K562 (cell line): ENCODE measurements at regions not wholly inside any gene's neighbourhood (a gene's known extent, or its start where the extent isn't known, plus 50 kb on each side); places are given as distances from the start of the nearest gene placed in this dataset.
"Not testable (repeated sequence)": the region's sequence is repeated elsewhere in the genome, so short reads cannot be mapped to it uniquely, and the experiment has no call there.

ENCODE experiments used
- ATAC-seq: fragments of 200-7000 bp; cut with Tn5 transposase; 3 replicates; pipeline ENCODE4 v1.9.1; 2020; ENCODE audit warnings: moderate library complexity
- BruUV-seq: library from RNA; stranded (reverse); fragments of 400-500 nt; replicated peaks from 2 replicates; lab custom pipeline; 2021; lab: Mats Ljungman, UMichigan
- CTCF ChIA-PET: fragments of 300-600 bp; formaldehyde crosslinking; extraction: SDS; loops from one replicate; lab custom pipeline; 2021; ENCODE audit warnings: low intra/inter-chr PET ratio; lab: Yijun Ruan, JAX
- POLR2A ChIA-PET: fragments of 300-600, 350-650 bp; sonication (Branson Sonifier 250); formaldehyde crosslinking; extraction: SDS; loops from one replicate; lab custom pipeline; 2021; ENCODE audit warnings: antibody characterized with exemption, inconsistent platforms; lab: Yijun Ruan, JAX
- DNase-seq, 4 experiments: peaks; one replicate each; pipeline versions ENCODE4 v3.0.0 to v3.0.0-alpha.2; 2011 to 2018; ENCODE audit warnings: low spot score in 3 of 4, mixed read lengths in 3 of 4; ENCODE audit errors: extremely low read depth in 1 of 4
- FAIRE-seq: peaks from 2 replicates; lab custom pipeline; 2011; peaks lifted over from hg19 to GRCh38; lab: Jason Lieb, UNC
- H2AFZ ChIP-seq: 2 replicates; pipeline ENCODE4 v1.6.0; 2011; ENCODE audit warnings: low read depth, low read length, control low read depth, inconsistent platforms
- H3K27ac ChIP-seq: fragments of 200-600 bp; 3 replicates; pipeline ENCODE4 v1.8.0; 2011; ENCODE audit warnings: low read depth, mild to moderate bottlenecking, control low read depth, inconsistent platforms, low read length, moderate library complexity, mixed read lengths; ENCODE audit errors: extremely low read depth
- H3K27me3 ChIP-seq, 2 experiments: fragments of 300-600 bp in 1 of 2; 2 replicates in 1 of 2; 3 replicates in 1 of 2; pipeline versions ENCODE4 v1.6.0 to v1.8.0; 2011; ENCODE audit warnings: inconsistent platforms in 2 of 2, low read length in 2 of 2, mild to moderate bottlenecking in 1 of 2, mixed read lengths in 1 of 2, moderate library complexity in 1 of 2; ENCODE audit not compliant: control insufficient read depth in 2 of 2, insufficient read depth in 2 of 2
- H3K36me3 ChIP-seq: fragments of 300-600 bp; 3 replicates; pipeline ENCODE4 v1.8.0; 2011; ENCODE audit warnings: mild to moderate bottlenecking, low read length, inconsistent platforms; ENCODE audit not compliant: control insufficient read depth, insufficient read depth
- H3K4me1 ChIP-seq, 2 experiments: fragments of 200-600 bp in 1 of 2; replicated peaks in 1 of 2; 2 replicates in 1 of 2; 3 replicates in 1 of 2; pipeline versions ENCODE4 v1.5.1 to v1.8.0; 2011; ENCODE audit warnings: inconsistent platforms in 2 of 2, low read length in 2 of 2, mild to moderate bottlenecking in 1 of 2, mixed read lengths in 1 of 2, moderate library complexity in 1 of 2; ENCODE audit not compliant: control insufficient read depth in 2 of 2, insufficient read depth in 2 of 2
- H3K4me2 ChIP-seq: 2 replicates; pipeline ENCODE4 v1.6.1; 2011; ENCODE audit warnings: low read length, control low read depth, inconsistent platforms, mixed read lengths; ENCODE audit not compliant: insufficient read depth
- H3K4me3 ChIP-seq: fragments of 200-600 bp; sonication (generic), shearing (Covaris generic); 2 replicates; pipeline ENCODE4 v1.5.1; 2016; ENCODE audit warnings: control low read depth, inconsistent platforms
- H3K79me2 ChIP-seq: fragments of 200-600 bp; 3 replicates; pipeline ENCODE4 v1.8.0; 2011; ENCODE audit warnings: low read length, inconsistent platforms; ENCODE audit not compliant: control insufficient read depth, insufficient read depth
- H3K9ac ChIP-seq, 2 experiments: 2 replicates each; pipeline versions ENCODE4 v1.6.0 to v1.6.1; 2011; ENCODE audit warnings: low read depth in 2 of 2, low read length in 2 of 2, control low read depth in 1 of 2, inconsistent platforms in 1 of 2, mild to moderate bottlenecking in 1 of 2, mixed read lengths in 1 of 2; ENCODE audit not compliant: insufficient read depth in 1 of 2
- H3K9me1 ChIP-seq: one replicate; pipeline ENCODE4 v1.6.0; 2011; ENCODE audit warnings: inconsistent platforms, mild to moderate bottlenecking, low read length, moderate library complexity; ENCODE audit not compliant: control insufficient read depth, insufficient read depth
- H3K9me3 ChIP-seq: replicated peaks from 2 replicates; pipeline ENCODE4 v1.5.1; 2011; ENCODE audit warnings: low read depth, low read length, inconsistent platforms; ENCODE audit not compliant: control insufficient read depth, insufficient read depth
- H4K20me1 ChIP-seq: replicated peaks from 2 replicates; pipeline ENCODE4 v1.6.1; 2011; ENCODE audit warnings: low read length, inconsistent platforms, mixed read lengths; ENCODE audit not compliant: control insufficient read depth, insufficient read depth
- BCOR ChIP-seq: fragments of 450-650 bp; IDR thresholded peaks from 2 replicates; pipeline ENCODE4 v1.6.1; 2016
- CTCF ChIP-seq, 3 experiments: IDR thresholded peaks in 2 of 3; conservative IDR thresholded peaks in 1 of 3; 2 replicates each; pipeline ENCODE4 v1.5.1; 2011 to 2012; ENCODE audit warnings: low read length in 3 of 3, mild to moderate bottlenecking in 3 of 3, control low read depth in 2 of 3, improper control_type of control experiment in 1 of 3, inconsistent platforms in 1 of 3, low read depth in 1 of 3, mixed read lengths in 1 of 3, moderate library complexity in 1 of 3; ENCODE audit not compliant: insufficient read depth in 2 of 3
- ETS1 ChIP-seq: conservative IDR thresholded peaks from 2 replicates; pipeline ENCODE4 v1.6.1; 2011; ENCODE audit warnings: low read depth, mild to moderate bottlenecking, low read length; ENCODE audit not compliant: control insufficient read depth
- ETV6 ChIP-seq, 3 experiments: fragments of 150-350 bp in 1 of 3; sonication (generic) in 1 of 3; formaldehyde crosslinking in 1 of 3; IDR thresholded peaks; 2 replicates each; pipeline versions ENCODE4 v1.6.1 to v1.8.0; 2014 to 2022; ENCODE audit warnings: borderline replicate concordance in 2 of 3, low read depth in 2 of 3, antibody characterized with exemption in 1 of 3, low read length in 1 of 3, mild to moderate bottlenecking in 1 of 3, missing genetic modification reagents in 1 of 3
- GATAD2B ChIP-seq: fragments of 450-650 bp; IDR thresholded peaks from 2 replicates; pipeline ENCODE4 v1.6.1; 2017; ENCODE audit warnings: mild to moderate bottlenecking, borderline replicate concordance
- KDM1A ChIP-seq, 2 experiments: fragments of 450-650 bp; IDR thresholded peaks; 2 replicates each; pipeline ENCODE4 v1.6.1; 2016; ENCODE audit warnings: mild to moderate bottlenecking in 2 of 2
- MAX ChIP-seq: sonication (generic); formaldehyde crosslinking; IDR thresholded peaks from 2 replicates; pipeline ENCODE4 v1.9.0; 2022; ENCODE audit warnings: mild to moderate bottlenecking, missing genetic modification reagents
- MTA3 ChIP-seq: fragments of 450-650 bp; formaldehyde crosslinking; IDR thresholded peaks from 2 replicates; pipeline ENCODE4 v1.6.1; 2017; ENCODE audit warnings: mild to moderate bottlenecking, borderline replicate concordance
- RHOXF2B ChIP-seq: fragments of 250-450 bp; sonication (Bioruptor Pico); conservative IDR thresholded peaks from 2 replicates; pipeline ENCODE4 v1.5.1; 2021
- SMARCB1 ChIP-seq: IDR thresholded peaks from 2 replicates; pipeline ENCODE4 v1.6.1; 2011; ENCODE audit warnings: improper control_type of control experiment, low read depth; ENCODE audit not compliant: insufficient read length
- SP1 ChIP-seq: sonication (generic); formaldehyde crosslinking; IDR thresholded peaks from 2 replicates; pipeline ENCODE4 v1.8.1; 2022; ENCODE audit warnings: mild to moderate bottlenecking, missing genetic modification reagents
- TAF9B ChIP-seq: fragments of 450-650 bp; IDR thresholded peaks from 2 replicates; pipeline ENCODE4 v1.6.1; 2018; ENCODE audit warnings: mild to moderate bottlenecking; ENCODE audit not compliant: partially characterized antibody
- WGBS: fragments of 100-300 bp; shearing (Covaris generic); methylation state at CpG from one replicate; pipeline ENCODE4 v1.1.6; 2016; ENCODE audit warnings: low coverage, mixed read lengths; ENCODE audit not compliant: insufficient coverage; ENCODE audit errors: missing lambda C conversion rate; 5-methylcytosine and 5-hydroxymethylcytosine counted together
- in situ Hi-C: fragments of 300-500 bp; cut with MboI; formaldehyde crosslinking; loops from 4 replicates; pipeline ENCODE4 v1.15.0; 2018; ENCODE audit warnings: inconsistent platforms, mixed read lengths
- intact Hi-C: fragments of 100-400 bp; cut with micrococcal nuclease; formaldehyde crosslinking; loops from 2 replicates; pipeline ENCODE4 v1.14.2; 2022

GRCh38 chr12:116666829-116667228 lies 71.0 kb downstream of the SPRING1 start:
- CTCF ChIA-PET, H3K9me1 ChIP-seq, H3K4me1 ChIP-seq, H4K20me1 ChIP-seq, H3K9me3 ChIP-seq, H3K36me3 ChIP-seq, H3K27ac ChIP-seq, FAIRE-seq, H2AFZ ChIP-seq, in situ Hi-C loops, DNase-seq, BruUV-seq, H3K4me2 ChIP-seq, H3K9ac ChIP-seq, ATAC-seq, intact Hi-C loops, H3K4me3 ChIP-seq, H3K79me2 ChIP-seq: not testable (repeated sequence)
- POLR2A ChIA-PET, result interaction anchor here (0.6 kb wide), 1 partner anchor 398 kb away, joined by 3 read pairs; no protein-coding TSS in a partner anchor
- H3K27me3 ChIP-seq, result peaks cover 7 to 21% of the 10 kb centered on the region in 2 experiments; a peak in 4 of 5 replicates
- 36% methylated on average over 8 of the region's 8 CpGs for WGBS

GRCh38 chr12:116666305-116666673 lies 71.6 kb downstream of the SPRING1 start:
- CTCF ChIA-PET, result no interaction called here
- H3K4me3 ChIP-seq, result no peak overlapping the region
- no peaks in the 10 kb centered on the region for H3K79me2 ChIP-seq
- no peak overlapping the region for H3K27ac ChIP-seq
- peaks cover 0 to 6% of the 10 kb centered on the region in 2 experiments; a peak in 1 of 5 replicates for H3K4me1 ChIP-seq
- no TSS peak for BruUV-seq
- intact Hi-C loops, result no loop called here
- no peak overlapping the region for H2AFZ ChIP-seq
- POLR2A ChIA-PET, result no interaction called here
- in situ Hi-C loops, result no loop called here
- no peak for FAIRE-seq
- H3K9me3 ChIP-seq, result no peaks in the 10 kb centered on the region
- H3K36me3 ChIP-seq, result no peaks in the 10 kb centered on the region
- H3K4me2 ChIP-seq, result no peak overlapping the region
- TF ChIP-seq BCOR (no peak), CTCF (IDR thresholded peaks at IDR 0.05 in 2 of 3, conservative IDR thresholded peaks at IDR 0.05 in 1 of 3; ENCODE audit: insufficient read depth in 2 of 3, low read depth in 1 of 3, low read length in 3 of 3) (no peak), MTA3 (no peak), MAX (CRISPR knock-in tag) (no peak), ETS1 (no peak), RHOXF2B (CRISPR knock-in tag) (no peak), TAF9B (no peak), ETV6 (IDR thresholded peaks at IDR 0.05; ENCODE audit: borderline replicate concordance in 1 of 2, low read depth in 2 of 2, low read length in 1 of 2) (no peak), ETV6 (CRISPR knock-in tag; IDR thresholded peaks at IDR 0.05; ENCODE audit: borderline replicate concordance) (no peak), KDM1A (IDR thresholded peaks at IDR 0.05) (no peak), SMARCB1 (no peak), GATAD2B (no peak), SP1 (CRISPR knock-in tag) (no peak)
- H3K9ac ChIP-seq, result no peak overlapping the region
- no peak for ATAC-seq
- no peaks in the 10 kb centered on the region for H4K20me1 ChIP-seq
- H3K9me1 ChIP-seq, result no peaks in the 10 kb centered on the region
- DNase-seq, result no peak
- 44% methylated on average over 10 of the region's 10 CpGs for WGBS
- H3K27me3 ChIP-seq, result peaks cover 7 to 21% of the 10 kb centered on the region in 2 experiments; a peak in 4 of 5 replicates
